SK-N-SH (cell line): ENCODE measurements at regions not wholly inside any gene's neighbourhood (a gene's known extent, or its start where the extent isn't known, plus 50 kb on each side); places are given as distances from the start of the nearest gene placed in this dataset.

Experiments used
- GABPA ChIP-seq: IDR thresholded peaks from 2 replicates; pipeline ENCODE4 v1.4.0; 2012; ENCODE audit warnings: low read depth, mild to moderate bottlenecking
- RAD21 ChIP-seq: IDR thresholded peaks from 2 replicates; pipeline ENCODE4 v1.6.1; 2012; ENCODE audit warnings: mild to moderate bottlenecking, low read length

GRCh38 chr6:127058936-127059335 is 59.5 kb upstream of the RSPO3 start:
- TF ChIP-seq RAD21, result no peak
- no peak for TF ChIP-seq GABPA
